Stimulated activated CD4-positive, alpha-beta T cell treated with anti-CD3 and anti-CD28 coated beads, TNF-alpha, amount 100 ng/mL, for 1 hour (primary cell): ENCODE measurements at regions not wholly inside any gene's neighbourhood (a gene's known extent, or its start where the extent isn't known, plus 50 kb on each side); places are given as distances from the start of the nearest gene placed in this dataset.

Source experiments
- DNase-seq, 3 donors: peaks; one replicate each; pipeline ENCODE4 v3.0.0-alpha.2; 2020; ENCODE audit warnings: low read depth in 3 of 3, low spot score in 1 of 3

- DNase-seq: no peak
Measured at GRCh38 chr2:238979636-238980035, 131.8 kb downstream of the TWIST2 start.

GRCh38 chr2:238985041-238985729 lies 137.3 kb downstream of the TWIST2 start:
- DNase-seq: no peak

GRCh38 chr2:238985931-238986446 lies 138.1 kb downstream of the TWIST2 start:
- no peak for DNase-seq

- no peak for DNase-seq
Measured at GRCh38 chr2:238986491-238987351, 138.8 kb downstream of the TWIST2 start.

- DNase-seq: no peak
Measured at GRCh38 chr2:238987352-238987981, 139.6 kb downstream of the TWIST2 start.

- no peak for DNase-seq
Measured at GRCh38 chr2:238988105-238988504, 140.2 kb downstream of the TWIST2 start.

- DNase-seq: no peak
Measured at GRCh38 chr2:238988752-238989151, 140.9 kb downstream of the TWIST2 start.

- no peak for DNase-seq
Measured at GRCh38 chr2:238989484-238989883, 141.6 kb downstream of the TWIST2 start.

- no peak for DNase-seq
Measured at GRCh38 chr2:238994432-238994831, 146.5 kb downstream of the TWIST2 start.

- DNase-seq: no peak
Measured at GRCh38 chr2:238994876-238995275, 147.0 kb downstream of the TWIST2 start.

- DNase-seq: no peak
Measured at GRCh38 chr2:238995634-238996033, 147.7 kb downstream of the TWIST2 start.

- DNase-seq: no peak
Measured at GRCh38 chr2:238996331-238997136, 148.6 kb downstream of the TWIST2 start.

GRCh38 chr2:238997137-238997390 lies 149.2 kb downstream of the TWIST2 start:
- no peak for DNase-seq

GRCh38 chr2:238997684-238998083 lies 149.8 kb downstream of the TWIST2 start:
- DNase-seq: no peak
